ENCODE measurements at regions not wholly inside any gene's neighbourhood (a gene's known extent, or its start where the extent isn't known, plus 50 kb on each side); places are given as distances from the start of the nearest gene placed in this dataset.

GRCh38 chr16:56032072-56032471 lies 156.9 kb upstream of the CES5A start:
- TF ChIP-seq, protein P1, sequence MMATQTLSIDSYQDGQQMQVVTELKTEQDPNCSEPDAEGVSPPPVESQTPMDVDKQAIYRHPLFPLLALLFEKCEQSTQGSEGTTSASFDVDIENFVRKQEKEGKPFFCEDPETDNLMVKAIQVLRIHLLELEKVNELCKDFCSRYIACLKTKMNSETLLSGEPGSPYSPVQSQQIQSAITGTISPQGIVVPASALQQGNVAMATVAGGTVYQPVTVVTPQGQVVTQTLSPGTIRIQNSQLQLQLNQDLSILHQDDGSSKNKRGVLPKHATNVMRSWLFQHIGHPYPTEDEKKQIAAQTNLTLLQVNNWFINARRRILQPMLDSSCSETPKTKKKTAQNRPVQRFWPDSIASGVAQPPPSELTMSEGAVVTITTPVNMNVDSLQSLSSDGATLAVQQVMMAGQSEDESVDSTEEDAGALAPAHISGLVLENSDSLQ (IDR thresholded peaks at IDR 0.05), result no peak
- TF ChIP-seq ZNF384 (IDR thresholded peaks at IDR 0.05), result no peak
- TF ChIP-seq SP1 (IDR thresholded peaks at IDR 0.05), result no peak
- no peak for TF ChIP-seq SUZ12 (IDR thresholded peaks at IDR 0.05)
- no peak for TF ChIP-seq ELF4 (IDR thresholded peaks at IDR 0.05)
- TF ChIP-seq BHLHE40 (IDR thresholded peaks at IDR 0.05; ENCODE audit: borderline replicate concordance), result no peak
- TF ChIP-seq FOXM1 (IDR thresholded peaks at IDR 0.05; ENCODE audit: borderline replicate concordance), result no peak
- no peak for TF ChIP-seq HDGF (IDR thresholded peaks at IDR 0.05; ENCODE audit: borderline replicate concordance)
- no peak for TF ChIP-seq TARDBP (IDR thresholded peaks at IDR 0.05)
- no peak for TF ChIP-seq FOXK2 (IDR thresholded peaks at IDR 0.05)
- TF ChIP-seq ARNT (IDR thresholded peaks at IDR 0.05), result no peak
- TF ChIP-seq LEF1 (IDR thresholded peaks at IDR 0.05; ENCODE audit: borderline replicate concordance), result no peak
- TF ChIP-seq CTBP1 (IDR thresholded peaks at IDR 0.05; ENCODE audit: borderline replicate concordance), result no peak

Data from HEK293T (cell line).